HG03571 (cell line): ENCODE measurements at regions not wholly inside any gene's neighbourhood (a gene's known extent, or its start where the extent isn't known, plus 50 kb on each side); places are given as distances from the start of the nearest gene placed in this dataset.

Experiments
- ATAC-seq: cut with Tn5 transposase; IDR thresholded peaks from one replicate; pipeline ENCODE4 v1.9.1; 2021; ENCODE audit not compliant: unreplicated experiment

DNA sequence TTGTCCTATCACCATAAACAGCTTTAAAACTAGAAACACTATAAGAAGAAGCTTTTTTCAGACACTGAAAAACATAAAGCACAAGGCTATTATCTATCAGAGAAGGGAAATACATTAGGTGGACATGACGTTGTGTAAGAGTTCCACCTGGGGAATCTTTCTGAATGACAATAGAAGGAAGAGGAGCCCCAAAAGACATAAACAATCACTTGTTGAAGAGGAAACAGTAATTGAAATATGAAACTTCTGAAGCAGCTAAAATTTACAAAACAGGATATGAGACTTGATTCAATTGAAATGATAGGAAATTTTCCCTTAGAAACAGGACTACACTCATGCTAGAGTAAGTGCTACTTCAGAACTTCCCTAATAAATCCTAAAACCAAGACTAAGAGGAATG, 933.6 kb downstream of the EFNA5 start:
- ATAC-seq = no peak

- no peak for ATAC-seq
Observed at GRCh38 chr5:106732624-106733023, 938.1 kb downstream of the EFNA5 start.

GRCh38 chr5:106730912-106731311, 939.8 kb downstream of the EFNA5 start:
- no peak for ATAC-seq

DNA sequence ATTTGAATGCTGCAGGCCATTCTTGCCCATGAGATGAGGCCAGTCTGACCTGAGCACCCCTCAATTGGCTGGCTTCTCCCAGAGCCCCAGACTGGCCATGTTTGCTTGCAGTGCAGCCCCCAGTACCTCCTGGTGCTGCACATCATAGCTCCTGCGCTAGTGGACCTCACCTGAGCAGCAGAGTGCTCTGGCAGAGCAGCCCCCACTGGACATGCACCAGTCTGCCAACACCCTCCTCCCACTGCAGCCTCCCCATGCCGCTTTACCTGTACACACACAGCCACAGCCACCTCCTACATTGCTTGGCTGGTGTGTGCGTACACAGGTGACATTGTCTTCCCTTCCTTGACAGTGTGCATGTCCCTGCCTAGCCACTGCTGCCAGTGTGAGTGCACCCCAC, 940.2 kb downstream of the EFNA5 start:
- no peak for ATAC-seq

DNA sequence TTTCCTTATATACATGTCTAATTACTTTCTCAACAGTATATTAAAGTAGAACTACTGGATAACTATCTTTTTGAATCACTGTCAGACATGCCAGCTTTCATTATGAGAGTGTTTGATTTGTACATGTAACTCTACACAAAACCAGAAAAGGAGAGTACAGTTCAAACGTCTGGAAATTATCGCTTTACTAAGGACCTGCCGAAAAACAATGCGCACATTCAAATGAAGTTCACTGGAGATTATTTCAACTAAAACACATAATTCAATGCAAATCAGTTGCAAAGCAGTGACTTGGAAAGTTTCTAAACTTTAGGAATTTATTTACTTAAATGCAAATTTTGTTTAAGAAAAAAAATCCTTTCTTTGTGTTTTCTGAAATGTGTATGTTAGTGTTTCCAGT, 942.5 kb downstream of the EFNA5 start:
- ATAC-seq = no peak

- no peak for ATAC-seq
Observed at GRCh38 chr5:106727071-106727470, 943.7 kb downstream of the EFNA5 start.

DNA sequence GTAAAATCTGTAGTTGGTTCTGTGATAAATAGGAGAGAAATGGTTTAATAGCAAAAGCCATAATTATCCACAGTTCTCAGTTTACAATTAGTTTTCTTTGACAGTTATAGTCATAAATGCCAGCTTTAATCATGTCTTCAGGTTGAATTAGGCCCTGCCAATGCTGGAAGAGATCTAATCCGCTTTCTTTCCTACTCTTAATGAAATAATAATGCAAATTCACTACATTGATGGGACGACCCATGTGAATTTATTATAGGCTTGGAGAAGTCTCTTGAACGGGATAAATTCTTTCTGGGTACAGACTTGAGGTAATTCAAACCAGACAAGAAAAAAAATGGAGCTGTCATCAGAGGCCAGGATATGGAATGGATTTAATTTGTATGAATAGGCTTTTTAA, 950.4 kb downstream of the EFNA5 start:
- ATAC-seq = no peak

DNA sequence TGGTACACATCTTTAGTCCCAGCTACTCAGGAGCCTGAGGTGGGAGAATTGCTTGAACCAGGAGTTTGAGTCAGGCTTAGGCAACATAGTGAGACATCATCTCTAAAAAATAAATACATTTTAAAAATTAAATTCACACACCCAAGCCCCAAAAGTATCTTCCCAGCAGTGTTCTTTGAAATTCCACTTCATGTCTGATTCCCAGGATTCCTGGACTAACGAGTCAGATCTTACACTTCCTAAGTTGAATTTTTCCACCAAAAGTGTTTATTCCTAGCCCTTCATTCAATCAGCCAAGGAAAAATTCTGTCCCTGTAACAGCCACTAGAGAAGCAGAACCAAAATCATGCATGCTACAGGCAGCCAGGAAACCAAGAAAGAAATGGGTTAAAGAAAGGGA, 970.9 kb downstream of the EFNA5 start:
- ATAC-seq = no peak

DNA sequence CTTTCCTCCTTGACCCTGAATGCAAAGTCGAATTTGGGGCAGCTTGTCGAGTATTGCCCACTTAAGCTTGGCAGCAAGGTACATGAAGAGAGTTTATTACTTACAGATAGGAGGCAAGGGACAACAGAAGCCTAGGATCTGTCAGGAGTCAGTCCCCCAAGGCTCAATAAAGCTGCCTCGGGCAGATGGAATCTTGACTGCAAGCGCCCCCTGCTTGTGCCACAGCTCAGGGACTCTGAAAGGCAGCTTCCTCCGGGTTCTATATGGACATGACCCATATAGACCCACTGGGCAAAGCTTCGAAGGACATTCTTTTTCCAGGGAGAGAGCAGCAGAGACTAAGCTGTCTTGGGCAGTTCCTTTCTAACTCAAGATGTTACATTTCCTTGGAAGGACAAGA, 971.5 kb downstream of the EFNA5 start:
- ATAC-seq = no peak

GRCh38 chr5:106698169-106698568, 972.6 kb downstream of the EFNA5 start:
- ATAC-seq = no peak

- no peak for ATAC-seq
Observed at GRCh38 chr5:106691701-106692100, 979.0 kb downstream of the EFNA5 start.

DNA sequence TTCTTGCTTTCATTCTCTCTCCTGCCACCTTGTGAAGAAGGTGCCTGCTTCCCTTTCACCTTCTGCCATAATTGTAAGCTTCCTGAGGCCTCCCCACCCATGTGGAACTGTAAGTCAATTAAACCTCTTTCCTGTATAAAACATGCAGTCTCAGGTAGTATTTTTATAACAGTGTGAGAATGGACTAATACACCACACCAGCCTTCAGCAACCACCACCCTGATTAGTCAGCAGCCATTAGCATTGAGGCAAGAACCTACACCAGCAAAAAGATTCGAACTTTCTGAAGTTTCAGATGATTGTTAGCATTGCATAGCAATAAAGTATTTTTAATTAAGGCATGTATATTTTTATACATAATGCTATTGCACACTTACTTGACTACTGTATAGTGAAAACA, 980.2 kb downstream of the EFNA5 start:
- ATAC-seq = no peak

DNA sequence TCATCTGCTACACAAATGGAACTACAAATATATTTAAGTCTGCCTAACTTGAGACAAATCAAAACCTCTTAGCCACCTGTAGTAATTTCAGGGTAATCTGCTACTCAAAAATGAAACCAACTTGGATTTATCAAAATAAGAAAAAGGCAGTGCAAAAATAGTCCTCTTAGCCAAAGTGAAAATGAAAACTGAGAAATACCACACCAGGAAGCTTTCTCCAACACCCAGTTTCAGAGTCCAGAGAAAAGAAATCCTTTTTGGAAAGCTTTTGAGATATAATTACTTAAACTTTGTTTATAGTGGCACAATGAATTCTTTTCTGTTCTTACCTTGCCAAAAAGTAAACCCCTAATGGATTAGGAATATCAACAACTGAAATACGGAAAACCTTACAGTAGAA, 990.4 kb downstream of the EFNA5 start:
- peak; percentile 80 for ATAC-seq

GRCh38 chr5:106677057-106677456, 993.7 kb downstream of the EFNA5 start:
- no peak for ATAC-seq

DNA sequence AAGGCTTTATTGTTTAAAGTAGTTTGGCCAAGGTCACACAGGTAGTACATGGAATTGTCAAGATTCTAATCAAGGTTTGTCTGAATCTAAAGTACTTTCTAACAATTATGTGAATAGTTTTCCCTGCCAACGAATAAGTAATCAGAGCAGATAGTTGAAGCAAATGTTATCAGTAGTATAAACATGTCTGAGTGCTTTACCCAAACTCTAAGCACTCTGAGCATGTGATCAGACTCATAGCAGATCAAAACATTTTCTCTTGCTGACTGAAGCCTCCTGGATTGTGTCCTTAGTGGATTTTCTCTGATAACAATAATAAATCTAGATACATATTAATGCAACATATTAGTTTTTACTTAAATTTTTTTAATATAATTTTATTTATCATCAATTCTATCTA, 995.0 kb downstream of the EFNA5 start:
- ATAC-seq = no peak

DNA sequence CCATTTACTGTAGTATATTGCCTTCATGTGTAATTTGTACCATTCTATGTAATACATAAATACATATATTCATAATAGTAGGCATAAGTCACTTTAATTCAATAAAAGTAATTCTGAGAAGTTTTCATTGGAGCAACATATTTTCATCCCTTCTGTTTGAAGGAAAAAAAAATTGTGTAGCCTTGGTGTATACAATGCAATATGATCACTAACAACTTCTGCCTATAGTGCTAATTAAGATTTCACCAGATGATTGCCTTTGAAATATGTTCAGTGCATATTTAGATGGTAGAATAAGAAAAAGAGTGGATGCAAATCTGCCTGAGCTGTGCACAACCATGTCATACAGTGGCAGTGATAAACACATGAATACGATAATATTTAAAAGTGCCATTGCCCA, 996.8 kb downstream of the EFNA5 start:
- ATAC-seq = no peak

DNA sequence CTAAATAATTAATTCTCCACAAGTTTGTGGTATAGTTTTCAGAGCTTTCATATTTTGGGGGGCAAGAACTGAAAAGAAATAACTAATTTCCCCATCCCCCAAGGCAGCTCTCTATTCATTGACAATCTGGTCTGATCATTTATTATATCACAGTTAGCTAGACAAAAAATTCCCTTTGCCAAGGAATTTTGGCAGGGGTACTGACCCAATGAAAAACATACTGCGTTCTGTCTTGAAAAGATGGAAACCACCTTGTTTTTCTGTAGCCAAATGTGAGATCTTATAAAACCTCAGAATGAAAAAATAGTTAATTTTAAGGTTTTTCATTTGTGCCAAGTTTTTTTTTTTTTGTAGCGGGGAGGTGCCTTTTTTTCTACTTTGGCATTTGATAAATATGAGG, 1008.9 kb downstream of the EFNA5 start:
- ATAC-seq = no peak

DNA sequence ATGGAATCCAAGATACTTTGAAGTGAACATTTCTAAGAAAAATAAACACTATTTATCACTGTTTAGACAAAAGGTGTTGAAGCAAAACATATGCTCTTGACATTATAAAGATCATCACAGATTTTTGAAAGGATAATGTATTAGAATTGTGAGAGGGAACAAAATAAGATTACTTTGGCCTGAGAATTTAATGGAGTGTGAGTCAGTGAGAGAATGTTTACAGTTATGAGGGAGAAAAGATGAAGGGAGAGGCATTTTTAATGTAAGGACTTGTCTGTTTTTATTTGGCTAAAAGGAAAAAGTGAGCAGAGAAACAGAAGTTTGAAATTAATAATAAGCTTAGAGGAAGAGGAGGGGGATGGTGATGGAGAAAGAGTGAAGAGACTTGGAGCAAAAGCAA, 1010.1 kb downstream of the EFNA5 start:
- no peak for ATAC-seq

- no peak for ATAC-seq
Observed at GRCh38 chr5:106658150-106658549, 1012.6 kb downstream of the EFNA5 start.

- ATAC-seq = no peak
Observed at GRCh38 chr5:106656821-106657220, 1013.9 kb downstream of the EFNA5 start.

DNA sequence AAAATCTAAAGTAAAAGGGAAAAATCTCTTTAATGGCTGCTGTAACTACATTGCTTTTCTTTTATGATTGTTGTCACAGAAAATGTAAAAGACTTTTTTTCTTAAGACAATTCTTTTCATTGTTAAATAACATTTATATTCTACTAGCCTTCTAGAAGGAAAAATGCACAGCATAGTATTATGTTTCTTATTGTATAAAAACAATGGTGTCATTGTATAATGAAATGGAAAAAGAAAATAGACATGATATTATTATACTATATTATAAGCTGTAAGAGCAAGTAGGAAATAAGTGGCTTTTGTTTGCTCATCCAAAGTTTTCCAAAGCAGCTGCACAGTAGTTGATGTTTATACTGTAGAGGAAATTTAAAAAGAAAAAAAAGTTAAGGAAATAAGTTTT, 1021.7 kb downstream of the EFNA5 start:
- ATAC-seq = no peak

GRCh38 chr5:106648401-106648800, 1022.3 kb downstream of the EFNA5 start:
- no peak for ATAC-seq

DNA sequence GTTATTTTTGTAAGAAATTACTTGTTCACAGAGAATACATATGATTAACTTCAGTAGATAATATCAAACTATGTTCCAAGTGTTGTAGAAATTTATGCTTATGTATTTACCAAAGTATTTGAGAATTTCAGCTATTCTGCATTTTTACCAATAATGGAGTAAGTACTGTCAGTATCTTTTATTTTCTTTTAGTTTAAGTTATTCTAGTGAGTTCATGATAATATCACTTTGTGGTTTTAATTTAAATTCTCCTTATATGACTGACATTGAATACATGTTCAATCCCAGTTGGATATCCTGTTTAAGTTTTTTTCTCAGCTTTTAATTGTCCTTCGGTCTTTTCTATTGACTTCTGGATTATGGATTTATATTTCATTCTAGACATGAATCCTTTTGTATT, 1024.6 kb downstream of the EFNA5 start:
- no peak for ATAC-seq

GRCh38 chr5:106640511-106640910, 1030.2 kb downstream of the EFNA5 start:
- ATAC-seq = no peak
